Neural progenitor cell (in vitro differentiated cells): ENCODE measurements at regions not wholly inside any gene's neighbourhood (a gene's known extent, or its start where the extent isn't known, plus 50 kb on each side); places are given as distances from the start of the nearest gene placed in this dataset.
A peak's percentile ranks its signal among the peaks of the same experiment; 100 is the strongest.

Experiments used
- DNase-seq: peaks from one replicate; pipeline ENCODE4 v3.0.0-alpha.2; 2016; ENCODE audit warnings: low spot score
- H2AFZ ChIP-seq: fragments of 200-600 bp; sonication (generic); replicated peaks from 2 replicates; pipeline ENCODE4 v1.6.1; 2016; ENCODE audit warnings: antibody characterized with exemption
- H3F3A ChIP-seq: fragments of 200-600 bp; sonication (generic); 2 replicates; pipeline ENCODE4 v1.6.1; 2016; ENCODE audit warnings: antibody characterized with exemption, low read depth
- H3K27ac ChIP-seq: fragments of 200-600 bp; sonication (generic); 2 replicates; pipeline ENCODE4 v1.5.1; 2016; ENCODE audit warnings: mild to moderate bottlenecking
- H3K27me3 ChIP-seq: fragments of 200-600 bp; sonication (generic); 2 replicates; pipeline ENCODE4 v1.6.1; 2016; ENCODE audit warnings: mild to moderate bottlenecking, moderate library complexity
- H3K36me3 ChIP-seq: fragments of 200-600 bp; sonication (generic); 2 replicates; pipeline ENCODE4 v1.5.1; 2016
- H3K4me1 ChIP-seq: fragments of 200-600 bp; sonication (generic); 2 replicates; pipeline ENCODE4 v1.6.1; 2016; ENCODE audit warnings: mixed run types
- H3K4me2 ChIP-seq: fragments of 200-600 bp; sonication (generic); 2 replicates; pipeline ENCODE4 v1.6.1; 2016
- H3K4me3 ChIP-seq: fragments of 200-600 bp; sonication (generic); 2 replicates; pipeline ENCODE4 v1.5.1; 2016
- H3K79me2 ChIP-seq: fragments of 200-600 bp; sonication (generic); 2 replicates; pipeline ENCODE4 v1.6.1; 2016; ENCODE audit warnings: low read depth
- H3K9ac ChIP-seq: fragments of 200-600 bp; sonication (generic); 2 replicates; pipeline ENCODE4 v1.6.1; 2016
- H3K9me3 ChIP-seq: fragments of 200-600 bp; sonication (generic); 2 replicates; pipeline ENCODE4 v1.5.1; 2016; ENCODE audit warnings: low read depth
- H4K20me1 ChIP-seq: fragments of 200-600 bp; sonication (generic); 2 replicates; pipeline ENCODE4 v1.6.1; 2016; ENCODE audit warnings: low read depth
- H3K27ac Mint-ChIP-seq: 3 replicates; pipeline ENCODE4 v1.8.0; 2021; ENCODE audit warnings: mixed read lengths
- H3K27me3 Mint-ChIP-seq: 2 replicates; pipeline ENCODE4 v1.8.0; 2022; ENCODE audit warnings: low read depth, mild to moderate bottlenecking, inconsistent platforms, moderate library complexity, mixed read lengths; ENCODE audit not compliant: insufficient read depth
- H3K36me3 Mint-ChIP-seq: 3 replicates; pipeline ENCODE4 v1.8.0; 2021; ENCODE audit warnings: mixed read lengths
- H3K4me1 Mint-ChIP-seq: 3 replicates; pipeline ENCODE4 v1.8.0; 2021; ENCODE audit warnings: mixed read lengths
- H3K4me3 Mint-ChIP-seq: 3 replicates; pipeline ENCODE4 v1.8.0; 2021; ENCODE audit warnings: mild to moderate bottlenecking, moderate library complexity, mixed read lengths
- H3K9me3 Mint-ChIP-seq: 3 replicates; pipeline ENCODE4 v1.8.0; 2020; ENCODE audit warnings: mixed read lengths
- EZH2 ChIP-seq: fragments of 200-600 bp; sonication (generic); IDR thresholded peaks from 2 replicates; pipeline ENCODE4 v1.6.1; 2017; ENCODE audit warnings: antibody characterized with exemption, mild to moderate bottlenecking, moderate library complexity
- EZH2phosphoT487 ChIP-seq: fragments of 200-600 bp; sonication (generic); IDR thresholded peaks from 2 replicates; pipeline ENCODE4 v1.6.1; 2017; ENCODE audit warnings: antibody characterized with exemption
- TF ChIP-seq, protein P1 (sequence below): fragments of 200-600 bp; sonication (generic); IDR thresholded peaks from 2 replicates; pipeline ENCODE4 v1.5.1; 2017; ENCODE audit warnings: antibody characterized with exemption, mild to moderate bottlenecking

DNA sequence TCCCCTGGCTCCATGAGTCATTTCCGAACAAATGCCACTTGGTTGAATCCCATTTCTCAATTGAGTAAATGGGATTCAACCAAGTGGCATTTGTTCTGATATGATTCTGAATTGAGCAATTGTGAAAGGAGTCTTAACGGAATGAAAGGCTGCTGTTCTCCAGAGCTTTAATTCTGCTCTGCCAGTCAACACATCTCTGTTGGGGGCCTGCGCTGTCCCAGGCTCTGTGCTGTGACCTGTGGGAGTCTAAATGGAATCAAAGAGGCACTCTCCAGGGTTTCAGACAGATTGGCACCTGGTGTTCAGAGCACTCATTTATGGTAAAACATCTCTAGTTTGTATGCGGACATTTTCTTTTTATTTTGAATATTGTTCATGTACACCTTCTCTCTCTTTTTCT, 126.2 kb downstream of the WSCD1 start:
- Histone ChIP-seq H3K36me3 (no peaks in the 10 kb centered on the region), H2AFZ (no peak overlapping the region), H3K79me2 (no peaks in the 10 kb centered on the region), H3K4me3 (no peak overlapping the region), H3F3A (no peaks in the 10 kb centered on the region), H3K4me2 (no peak overlapping the region), H3K9ac (no peak overlapping the region), H3K27ac (no peak overlapping the region), H3K27me3 (no peaks in the 10 kb centered on the region), H3K4me1 (peaks cover 6% of the 10 kb centered on the region), H3K9me3 (no peaks in the 10 kb centered on the region), H4K20me1 (no peaks in the 10 kb centered on the region)
- TF ChIP-seq EZH2phosphoT487 (no peak), EZH2 (no peak)
- TF ChIP-seq, protein P1, sequence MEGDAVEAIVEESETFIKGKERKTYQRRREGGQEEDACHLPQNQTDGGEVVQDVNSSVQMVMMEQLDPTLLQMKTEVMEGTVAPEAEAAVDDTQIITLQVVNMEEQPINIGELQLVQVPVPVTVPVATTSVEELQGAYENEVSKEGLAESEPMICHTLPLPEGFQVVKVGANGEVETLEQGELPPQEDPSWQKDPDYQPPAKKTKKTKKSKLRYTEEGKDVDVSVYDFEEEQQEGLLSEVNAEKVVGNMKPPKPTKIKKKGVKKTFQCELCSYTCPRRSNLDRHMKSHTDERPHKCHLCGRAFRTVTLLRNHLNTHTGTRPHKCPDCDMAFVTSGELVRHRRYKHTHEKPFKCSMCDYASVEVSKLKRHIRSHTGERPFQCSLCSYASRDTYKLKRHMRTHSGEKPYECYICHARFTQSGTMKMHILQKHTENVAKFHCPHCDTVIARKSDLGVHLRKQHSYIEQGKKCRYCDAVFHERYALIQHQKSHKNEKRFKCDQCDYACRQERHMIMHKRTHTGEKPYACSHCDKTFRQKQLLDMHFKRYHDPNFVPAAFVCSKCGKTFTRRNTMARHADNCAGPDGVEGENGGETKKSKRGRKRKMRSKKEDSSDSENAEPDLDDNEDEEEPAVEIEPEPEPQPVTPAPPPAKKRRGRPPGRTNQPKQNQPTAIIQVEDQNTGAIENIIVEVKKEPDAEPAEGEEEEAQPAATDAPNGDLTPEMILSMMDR, result no peak
- Mint-ChIP-seq H3K9me3 (peaks cover 14% of the 10 kb centered on the region), H3K27ac (peak overlapping the region; percentile 4), H3K27me3 (peaks cover 21% of the 10 kb centered on the region), H3K4me1 (peaks cover 25% of the 10 kb centered on the region), H3K4me3 (no peak overlapping the region), H3K36me3 (peaks cover 9% of the 10 kb centered on the region)
- no peak for DNase-seq

GRCh38 chr17:6195123-6195522, 124.9 kb downstream of the WSCD1 start:
- Histone ChIP-seq H2AFZ (no peak overlapping the region), H3F3A (no peaks in the 10 kb centered on the region), H3K4me1 (peaks cover 6% of the 10 kb centered on the region), H3K4me2 (no peak overlapping the region), H3K9ac (no peak overlapping the region), H3K27ac (no peak overlapping the region), H3K4me3 (no peak overlapping the region), H3K79me2 (no peaks in the 10 kb centered on the region), H4K20me1 (no peaks in the 10 kb centered on the region), H3K9me3 (no peaks in the 10 kb centered on the region), H3K36me3 (no peaks in the 10 kb centered on the region), H3K27me3 (no peaks in the 10 kb centered on the region)
- peaks cover 9% of the 10 kb centered on the region for H3K36me3 Mint-ChIP-seq
- H3K27ac Mint-ChIP-seq, result no peak overlapping the region
- H3K9me3 Mint-ChIP-seq, result peaks cover 14% of the 10 kb centered on the region
- H3K27me3 Mint-ChIP-seq, result peaks cover 21% of the 10 kb centered on the region
- H3K4me3 Mint-ChIP-seq, result no peak overlapping the region
- no peak for DNase-seq
- TF ChIP-seq, protein P1, result no peak
- TF ChIP-seq EZH2phosphoT487, result no peak
- no peak for TF ChIP-seq EZH2
- H3K4me1 Mint-ChIP-seq, result peaks cover 25% of the 10 kb centered on the region

DNA sequence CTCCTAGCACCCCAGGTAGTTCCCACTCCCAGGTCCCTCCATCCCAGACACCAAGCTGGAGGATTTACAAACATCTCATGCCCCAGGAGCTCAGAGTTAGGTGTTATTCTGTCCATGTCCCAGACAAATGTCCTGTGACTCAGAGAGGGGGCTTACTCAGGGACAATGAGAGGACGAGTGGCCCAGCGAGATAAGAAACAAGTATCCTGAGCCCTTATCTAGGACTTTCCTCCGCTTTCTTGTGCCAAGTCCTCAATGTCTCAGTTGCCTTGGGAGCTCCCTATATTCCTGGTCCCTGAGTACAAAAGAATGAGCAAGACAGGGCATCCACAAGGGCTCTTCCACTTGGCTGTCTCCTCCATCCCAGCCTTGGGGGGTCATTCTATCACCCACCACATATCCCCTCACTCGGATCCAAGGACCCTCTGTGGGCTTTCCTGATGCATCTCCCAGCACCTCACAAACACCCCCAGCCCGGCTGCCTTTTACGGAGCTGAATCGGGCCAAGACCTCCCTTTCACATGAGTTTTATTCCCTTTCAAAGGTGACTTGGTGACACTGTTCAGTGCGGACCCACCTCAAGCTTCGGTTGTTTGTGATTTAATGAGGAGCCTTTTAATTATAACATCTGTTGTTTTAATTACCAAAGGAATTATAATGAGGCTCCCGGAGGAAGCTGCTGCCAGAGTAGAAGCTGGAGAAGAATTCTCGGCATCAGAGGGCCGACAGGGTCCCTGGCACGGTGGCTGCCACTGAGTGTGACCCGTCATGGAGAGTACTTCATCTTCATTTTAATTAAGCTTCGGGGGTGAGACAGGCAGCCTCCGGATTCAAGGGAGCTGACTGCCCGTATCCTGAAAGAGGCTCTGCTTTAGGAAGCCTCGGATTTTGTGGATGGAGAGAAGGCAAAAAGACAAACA, 121.5 kb downstream of the WSCD1 start:
- Mint-ChIP-seq H3K4me3 (no peak overlapping the region), H3K9me3 (peaks cover 12% of the 10 kb centered on the region), H3K4me1 (peaks cover 34% of the 10 kb centered on the region), H3K27me3 (peaks cover 23% of the 10 kb centered on the region), H3K36me3 (peaks cover 7% of the 10 kb centered on the region), H3K27ac (no peak overlapping the region)
- no peak overlapping the region for H3K27ac ChIP-seq
- H3F3A ChIP-seq, result no peaks in the 10 kb centered on the region
- H3K27me3 ChIP-seq, result no peaks in the 10 kb centered on the region
- no peak overlapping the region for H3K4me2 ChIP-seq
- DNase-seq, result no peak
- no peaks in the 10 kb centered on the region for H3K79me2 ChIP-seq
- no peak overlapping the region for H2AFZ ChIP-seq
- H3K9ac ChIP-seq, result no peak overlapping the region
- no peak for TF ChIP-seq EZH2
- TF ChIP-seq, protein P1, result no peak
- no peak for TF ChIP-seq EZH2phosphoT487
- H3K36me3 ChIP-seq, result no peaks in the 10 kb centered on the region
- H3K9me3 ChIP-seq, result no peaks in the 10 kb centered on the region
- peaks cover 12% of the 10 kb centered on the region for H3K4me1 ChIP-seq
- H4K20me1 ChIP-seq, result no peaks in the 10 kb centered on the region
- H3K4me3 ChIP-seq, result no peak overlapping the region
